ENCODE measurements at regions not wholly inside any gene's neighbourhood (a gene's known extent, or its start where the extent isn't known, plus 50 kb on each side); places are given as distances from the start of the nearest gene placed in this dataset.

DNA sequence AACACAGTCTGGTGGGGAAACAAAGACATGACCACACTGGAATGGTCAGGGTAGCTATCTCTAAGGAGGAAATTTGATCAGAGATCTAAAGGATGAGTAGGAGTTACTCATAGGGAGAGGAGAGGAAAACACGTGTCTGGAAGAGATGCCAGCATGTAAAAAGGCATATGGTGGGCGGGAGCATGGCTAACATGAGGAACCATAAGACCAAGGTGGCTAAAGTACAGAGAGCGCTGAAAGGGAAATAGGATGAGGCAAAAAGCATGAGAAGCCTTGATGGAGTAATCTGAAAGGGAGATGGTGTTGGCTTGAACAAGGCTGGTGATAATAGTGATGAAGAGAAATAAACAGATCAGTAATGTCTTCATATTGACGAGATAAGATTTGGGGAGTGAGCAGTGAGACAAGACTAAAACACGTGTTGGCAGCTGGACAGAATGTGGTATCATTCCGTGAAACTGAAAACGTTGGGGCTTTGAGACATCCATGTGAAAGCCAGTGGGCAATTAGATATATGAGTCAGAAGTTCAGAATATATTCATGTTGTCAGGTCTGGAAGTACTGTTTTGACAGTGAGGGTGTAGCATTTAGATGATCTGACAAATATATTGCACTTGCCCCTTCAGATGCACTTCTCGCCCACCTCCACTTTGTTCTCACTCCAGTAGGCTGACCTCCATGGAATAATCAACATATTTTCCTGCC lies 209.1 kb upstream of the KCNN2 start:
- no peaks in the 10 kb centered on the region for H3K4me1 ChIP-seq (ENCODE audit: control insufficient read depth in 1 of 2, insufficient read depth in 2 of 2, low read length in 2 of 2)
- H3K4ac ChIP-seq (ENCODE audit: low read depth, low read length) = no peak overlapping the region
- H2AFZ ChIP-seq (ENCODE audit: insufficient read depth, low read length, poor library complexity) = no peak overlapping the region
- H3K4me3 ChIP-seq (ENCODE audit: low read depth, low read length) = no peak overlapping the region
- no peaks in the 10 kb centered on the region for H3K36me3 ChIP-seq (ENCODE audit: control insufficient read depth in 1 of 2, insufficient read depth in 2 of 2, low read length in 2 of 2)
- H3K9me3 ChIP-seq (ENCODE audit: insufficient read depth, low read depth, low read length) = peaks cover 2% of the 10 kb centered on the region
- no CpG with 5 or more reads among the region's 8 CpGs for WGBS (ENCODE audit: extremely low coverage, insufficient coverage, insufficient read length)
- no peak overlapping the region for H2BK5ac ChIP-seq (ENCODE audit: low read depth, low read length, poor library complexity)
- H4K91ac ChIP-seq (ENCODE audit: low read depth, low read length) = no peak overlapping the region
- H3K9ac ChIP-seq (ENCODE audit: low read length) = no peak overlapping the region
- no peak overlapping the region for H3K27ac ChIP-seq (ENCODE audit: low read depth, low read length)
- H3K79me2 ChIP-seq (ENCODE audit: control insufficient read depth, insufficient read depth, low read length, poor library complexity) = no peaks in the 10 kb centered on the region
- no peak overlapping the region for H4K12ac ChIP-seq (ENCODE audit: low read depth, low read length)
- no peak for DNase-seq
- no peak overlapping the region for H3K14ac ChIP-seq (ENCODE audit: low read length)
- no peaks in the 10 kb centered on the region for H3K27me3 ChIP-seq (ENCODE audit: insufficient read depth, low read length)
- no peak overlapping the region for H2AK5ac ChIP-seq (ENCODE audit: low read length)
- no peak overlapping the region for H2BK12ac ChIP-seq (ENCODE audit: low read length)
- no peak overlapping the region for H3K23ac ChIP-seq (ENCODE audit: low read length)
- H3K4me2 ChIP-seq (ENCODE audit: low read length) = no peak overlapping the region
- H4K8ac ChIP-seq (ENCODE audit: low read depth, low read length) = no peak overlapping the region
- no peak overlapping the region for H2BK120ac ChIP-seq (ENCODE audit: insufficient read depth, low read length, poor library complexity)
- H3K79me1 ChIP-seq (ENCODE audit: low read length) = no peaks in the 10 kb centered on the region
- H3K18ac ChIP-seq (ENCODE audit: low read length) = no peak overlapping the region

DNA sequence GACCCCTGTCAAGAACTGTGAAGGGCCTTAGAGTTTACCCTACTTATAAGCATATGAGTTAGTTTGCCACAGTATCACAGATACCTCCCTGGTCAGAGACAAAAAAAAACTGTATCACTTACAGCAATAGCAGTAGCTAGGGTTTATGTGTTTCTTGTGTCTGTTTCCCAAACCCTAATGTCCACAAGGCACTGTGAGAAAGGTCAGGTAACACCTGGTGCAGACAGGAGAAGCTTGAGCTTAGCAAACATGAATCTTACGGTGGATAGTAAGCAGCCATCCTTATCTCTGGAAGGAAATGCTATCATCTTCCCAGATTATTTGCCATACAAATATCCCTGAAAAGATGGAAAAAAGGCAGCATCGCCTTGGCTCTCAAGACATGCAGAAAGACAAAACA lies 208.5 kb upstream of the KCNN2 start:
- Histone ChIP-seq H2AFZ (ENCODE audit: insufficient read depth, low read length, poor library complexity) (no peak overlapping the region), H4K8ac (ENCODE audit: low read depth, low read length) (no peak overlapping the region), H2BK120ac (ENCODE audit: insufficient read depth, low read length, poor library complexity) (no peak overlapping the region), H3K18ac (ENCODE audit: low read length) (no peak overlapping the region), H3K27me3 (ENCODE audit: insufficient read depth, low read length) (no peaks in the 10 kb centered on the region), H4K12ac (ENCODE audit: low read depth, low read length) (no peak overlapping the region), H2AK5ac (ENCODE audit: low read length) (no peak overlapping the region), H3K4me2 (ENCODE audit: low read length) (no peak overlapping the region), H3K4me3 (ENCODE audit: low read depth, low read length) (no peak overlapping the region), H3K36me3 (ENCODE audit: control insufficient read depth in 1 of 2, insufficient read depth in 2 of 2, low read length in 2 of 2) (no peaks in the 10 kb centered on the region), H3K79me2 (ENCODE audit: control insufficient read depth, insufficient read depth, low read length, poor library complexity) (no peaks in the 10 kb centered on the region), H3K9ac (ENCODE audit: low read length) (no peak overlapping the region), H3K27ac (ENCODE audit: low read depth, low read length) (no peak overlapping the region), H3K23ac (ENCODE audit: low read length) (no peak overlapping the region), H2BK12ac (ENCODE audit: low read length) (no peak overlapping the region), H3K79me1 (ENCODE audit: low read length) (no peaks in the 10 kb centered on the region), H4K91ac (ENCODE audit: low read depth, low read length) (no peak overlapping the region), H2BK5ac (ENCODE audit: low read depth, low read length, poor library complexity) (no peak overlapping the region), H3K4me1 (ENCODE audit: control insufficient read depth in 1 of 2, insufficient read depth in 2 of 2, low read length in 2 of 2) (no peaks in the 10 kb centered on the region), H3K9me3 (ENCODE audit: insufficient read depth, low read depth, low read length) (peaks cover 2% of the 10 kb centered on the region), H3K4ac (ENCODE audit: low read depth, low read length) (no peak overlapping the region), H3K14ac (ENCODE audit: low read length) (no peak overlapping the region)
- no peak for DNase-seq
- WGBS (ENCODE audit: extremely low coverage, insufficient coverage, insufficient read length) = no CpG with 5 or more reads among the region's 2 CpGs

DNA sequence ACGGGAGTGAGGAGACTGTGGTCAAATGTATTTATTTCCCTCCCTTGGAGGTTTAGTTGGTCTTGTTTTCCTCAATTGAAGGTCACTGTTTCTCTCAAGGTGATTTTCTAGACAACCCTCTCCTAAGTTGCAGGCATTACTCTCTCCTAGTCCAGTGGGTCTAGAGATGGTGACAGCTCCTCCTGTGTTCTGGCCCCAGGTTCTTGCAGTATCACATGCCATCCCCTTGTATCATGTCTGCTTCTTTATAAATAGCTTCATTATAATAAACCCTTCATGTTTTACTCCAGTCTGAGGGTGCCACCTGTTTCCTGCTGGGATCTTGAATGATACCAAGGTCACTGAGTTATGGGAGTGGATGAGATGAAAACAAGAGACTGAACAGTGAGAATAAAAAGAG lies 208.0 kb upstream of the KCNN2 start:
- no peak overlapping the region for H4K8ac ChIP-seq (ENCODE audit: low read depth, low read length)
- no peaks in the 10 kb centered on the region for H3K4me1 ChIP-seq (ENCODE audit: control insufficient read depth in 1 of 2, insufficient read depth in 2 of 2, low read length in 2 of 2)
- H2AFZ ChIP-seq (ENCODE audit: insufficient read depth, low read length, poor library complexity) = no peak overlapping the region
- no peaks in the 10 kb centered on the region for H3K36me3 ChIP-seq (ENCODE audit: control insufficient read depth in 1 of 2, insufficient read depth in 2 of 2, low read length in 2 of 2)
- H2BK12ac ChIP-seq (ENCODE audit: low read length) = no peak overlapping the region
- peaks cover 2% of the 10 kb centered on the region for H3K9me3 ChIP-seq (ENCODE audit: insufficient read depth, low read depth, low read length)
- H3K4ac ChIP-seq (ENCODE audit: low read depth, low read length) = no peak overlapping the region
- H3K79me2 ChIP-seq (ENCODE audit: control insufficient read depth, insufficient read depth, low read length, poor library complexity) = no peaks in the 10 kb centered on the region
- no peak overlapping the region for H2BK5ac ChIP-seq (ENCODE audit: low read depth, low read length, poor library complexity)
- H3K18ac ChIP-seq (ENCODE audit: low read length) = no peak overlapping the region
- no peak overlapping the region for H3K9ac ChIP-seq (ENCODE audit: low read length)
- no peak overlapping the region for H4K12ac ChIP-seq (ENCODE audit: low read depth, low read length)
- H4K91ac ChIP-seq (ENCODE audit: low read depth, low read length) = no peak overlapping the region
- H3K27me3 ChIP-seq (ENCODE audit: insufficient read depth, low read length) = no peaks in the 10 kb centered on the region
- WGBS (ENCODE audit: extremely low coverage, insufficient coverage, insufficient read length) = no CpG with 5 or more reads among the region's 1 CpG
- H3K23ac ChIP-seq (ENCODE audit: low read length) = no peak overlapping the region
- H3K27ac ChIP-seq (ENCODE audit: low read depth, low read length) = no peak overlapping the region
- no peak overlapping the region for H3K14ac ChIP-seq (ENCODE audit: low read length)
- H3K4me2 ChIP-seq (ENCODE audit: low read length) = no peak overlapping the region
- H2BK120ac ChIP-seq (ENCODE audit: insufficient read depth, low read length, poor library complexity) = no peak overlapping the region
- H3K79me1 ChIP-seq (ENCODE audit: low read length) = no peaks in the 10 kb centered on the region
- no peak for DNase-seq
- no peak overlapping the region for H2AK5ac ChIP-seq (ENCODE audit: low read length)
- no peak overlapping the region for H3K4me3 ChIP-seq (ENCODE audit: low read depth, low read length)

DNA sequence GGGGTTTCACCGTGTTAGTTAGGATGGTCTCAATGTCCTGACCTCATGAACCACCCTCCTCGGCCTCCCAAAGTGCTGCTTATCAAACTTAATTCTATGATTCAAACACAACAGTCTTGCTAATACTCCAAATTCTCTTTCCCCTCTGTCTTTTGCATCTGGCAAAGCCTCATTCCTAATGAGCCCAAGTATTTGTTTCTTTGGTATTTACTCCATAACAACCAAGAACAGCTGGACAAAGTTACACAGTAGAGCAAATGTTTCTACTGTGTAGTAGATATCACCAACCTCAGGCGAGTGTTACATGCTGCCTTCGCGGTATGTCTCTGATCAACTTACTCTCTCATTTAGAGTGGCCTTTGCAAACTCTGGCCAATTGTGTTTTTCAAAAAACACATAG lies 195.8 kb upstream of the KCNN2 start:
- Histone ChIP-seq H3K9me3 (ENCODE audit: insufficient read depth, low read depth, low read length) (peaks cover 6% of the 10 kb centered on the region), H3K4me2 (ENCODE audit: low read length) (no peak overlapping the region), H2AFZ (ENCODE audit: insufficient read depth, low read length, poor library complexity) (no peak overlapping the region), H3K23ac (ENCODE audit: low read length) (no peak overlapping the region), H3K9ac (ENCODE audit: low read length) (no peak overlapping the region), H2BK12ac (ENCODE audit: low read length) (no peak overlapping the region), H3K79me2 (ENCODE audit: control insufficient read depth, insufficient read depth, low read length, poor library complexity) (no peaks in the 10 kb centered on the region), H3K14ac (ENCODE audit: low read length) (no peak overlapping the region), H2BK120ac (ENCODE audit: insufficient read depth, low read length, poor library complexity) (no peak overlapping the region), H3K27me3 (ENCODE audit: insufficient read depth, low read length) (no peaks in the 10 kb centered on the region), H3K18ac (ENCODE audit: low read length) (no peak overlapping the region), H3K27ac (ENCODE audit: low read depth, low read length) (no peak overlapping the region), H2BK5ac (ENCODE audit: low read depth, low read length, poor library complexity) (no peak overlapping the region), H3K36me3 (ENCODE audit: control insufficient read depth in 1 of 2, insufficient read depth in 2 of 2, low read length in 2 of 2) (no peaks in the 10 kb centered on the region), H3K4ac (ENCODE audit: low read depth, low read length) (no peak overlapping the region), H4K8ac (ENCODE audit: low read depth, low read length) (no peak overlapping the region), H2AK5ac (ENCODE audit: low read length) (no peak overlapping the region), H3K79me1 (ENCODE audit: low read length) (no peaks in the 10 kb centered on the region), H3K4me3 (ENCODE audit: low read depth, low read length) (no peak overlapping the region), H4K12ac (ENCODE audit: low read depth, low read length) (no peak overlapping the region), H4K91ac (ENCODE audit: low read depth, low read length) (no peak overlapping the region), H3K4me1 (ENCODE audit: control insufficient read depth in 1 of 2, insufficient read depth in 2 of 2, low read length in 2 of 2) (no peaks in the 10 kb centered on the region)
- peak; percentile 21 to 59 for DNase-seq
- WGBS (ENCODE audit: extremely low coverage, insufficient coverage, insufficient read length) = no CpG with 5 or more reads among the region's 5 CpGs

Measured in trophoblast cell (in vitro differentiated cells and primary cell).